Medulla oblongata (tissue), 1 donor: ENCODE measurements at regions not wholly inside any gene's neighbourhood (a gene's known extent, or its start where the extent isn't known, plus 50 kb on each side); places are given as distances from the start of the nearest gene placed in this dataset.

Experiments used
- DNase-seq: peaks from one replicate; pipeline ENCODE4 v3.0.0-alpha.2; 2015; ENCODE audit errors: extremely low spot score

- no peak for DNase-seq
Measured at GRCh38 chr16:64541621-64542020, 580.2 kb downstream of the CDH11 start.

- DNase-seq = no peak
Measured at GRCh38 chr16:64540434-64540833, 581.4 kb downstream of the CDH11 start.

- DNase-seq = no peak
Measured at GRCh38 chr16:64539811-64540371, 582.0 kb downstream of the CDH11 start.

GRCh38 chr16:64534180-64534780, 587.6 kb downstream of the CDH11 start:
- no peak for DNase-seq

- peak; percentile 3 for DNase-seq
Measured at GRCh38 chr16:64532691-64533090, 589.2 kb downstream of the CDH11 start.

GRCh38 chr16:64532117-64532516, 589.7 kb downstream of the CDH11 start:
- DNase-seq = no peak

GRCh38 chr16:64531401-64531800, 590.5 kb downstream of the CDH11 start:
- no peak for DNase-seq

GRCh38 chr16:64522548-64522947, 599.3 kb downstream of the CDH11 start:
- DNase-seq = no peak

- DNase-seq = no peak
Measured at GRCh38 chr16:64513871-64514270, 608.0 kb downstream of the CDH11 start.

GRCh38 chr16:64507240-64508024, 614.4 kb downstream of the CDH11 start:
- DNase-seq = no peak

- no peak for DNase-seq
Measured at GRCh38 chr16:64499211-64499610, 622.7 kb downstream of the CDH11 start.

GRCh38 chr16:64498363-64498762, 623.5 kb downstream of the CDH11 start:
- no peak for DNase-seq

- no peak for DNase-seq
Measured at GRCh38 chr16:64493709-64494108, 628.2 kb downstream of the CDH11 start.

GRCh38 chr16:64489449-64489848, 632.4 kb downstream of the CDH11 start:
- peak; percentile 17 for DNase-seq

- DNase-seq = no peak
Measured at GRCh38 chr16:64486561-64486960, 635.3 kb downstream of the CDH11 start.

- DNase-seq = no peak
Measured at GRCh38 chr16:64481497-64481896, 640.4 kb downstream of the CDH11 start.

GRCh38 chr16:64478252-64478906, 643.5 kb downstream of the CDH11 start:
- no peak for DNase-seq

- DNase-seq = peak; percentile 6
Measured at GRCh38 chr16:64475627-64476351, 646.1 kb downstream of the CDH11 start.

- no peak for DNase-seq
Measured at GRCh38 chr16:64470916-64471315, 650.9 kb downstream of the CDH11 start.

- DNase-seq = no peak
Measured at GRCh38 chr16:64469906-64470702, 651.8 kb downstream of the CDH11 start.

- DNase-seq = no peak
Measured at GRCh38 chr16:64469351-64469750, 652.5 kb downstream of the CDH11 start.
